Esophagus muscularis mucosa (tissue), 4 donors: ENCODE measurements at regions not wholly inside any gene's neighbourhood (a gene's known extent, or its start where the extent isn't known, plus 50 kb on each side); places are given as distances from the start of the nearest gene placed in this dataset.
A peak's percentile ranks its signal among the peaks of the same experiment; 100 is the strongest.
"Not testable (repeated sequence)": the region's sequence is repeated elsewhere in the genome, so short reads cannot be mapped to it uniquely, and the experiment has no call there.

Experiments used
- DNase-seq: peaks from one replicate; pipeline ENCODE4 v3.0.0-alpha.2; 2017; ENCODE audit errors: extremely low spot score
- H3K27ac ChIP-seq, 4 donors: fragments of 200-600 bp; sonication (generic); replicated peaks in 1 of 4; 1 replicate in 3 of 4; 2 replicates in 1 of 4; pipeline ENCODE4 v1.5.1; 2016 to 2019; ENCODE audit warnings: mild to moderate bottlenecking in 1 of 4
- H3K27me3 ChIP-seq, 4 donors: fragments of 200-600 bp; sonication (generic); one replicate each; pipeline versions ENCODE4 v1.5.1 to v1.6.0; 2016 to 2019
- H3K36me3 ChIP-seq, 4 donors: fragments of 200-600 bp; sonication (generic); one replicate each; pipeline ENCODE4 v1.5.1; 2016 to 2019
- H3K4me1 ChIP-seq, 4 donors: fragments of 200-600 bp; sonication (generic); one replicate each; pipeline ENCODE4 v1.5.1; 2016 to 2019
- H3K4me3 ChIP-seq, 4 donors: fragments of 200-600 bp; sonication (generic); 1 replicate in 2 of 4; 2 replicates in 2 of 4; pipeline ENCODE4 v1.5.1; 2016 to 2019; ENCODE audit warnings: mild to moderate bottlenecking in 4 of 4, moderate library complexity in 1 of 4
- H3K9me3 ChIP-seq, 4 donors: fragments of 200-600 bp; sonication (generic); 1 replicate in 3 of 4; 2 replicates in 1 of 4; pipeline ENCODE4 v1.5.1; 2016 to 2019
- CTCF ChIP-seq, 3 experiments: fragments of 200-600 bp in 2 of 3; fragments of 450-650 bp in 1 of 3; sonication (generic) in 2 of 3; IDR thresholded peaks; one replicate each; pipeline ENCODE4 v1.5.1; 2017 to 2019; ENCODE audit warnings: antibody characterized with exemption in 3 of 3, mild to moderate bottlenecking in 2 of 3, moderate library complexity in 1 of 3
- EP300 ChIP-seq: sonication (generic); formaldehyde crosslinking; IDR thresholded peaks from one replicate; pipeline ENCODE4 v1.6.1; 2017; ENCODE audit warnings: antibody characterized with exemption
- POLR2A ChIP-seq: fragments of 450-650 bp; IDR thresholded peaks from one replicate; pipeline ENCODE4 v1.6.1; 2017; ENCODE audit warnings: antibody characterized with exemption, moderate library complexity, mild to moderate bottlenecking, low read depth
- POLR2AphosphoS5 ChIP-seq, 2 donors: sonication (generic); formaldehyde crosslinking; IDR thresholded peaks; one replicate each; pipeline ENCODE4 v1.6.1; 2017; ENCODE audit warnings: antibody characterized with exemption in 2 of 2
- whole genome bisulfite sequencing: methylation state at CpG from one replicate; pipeline ENCODE4 v1.1.5; 2018; 5-methylcytosine and 5-hydroxymethylcytosine counted together
- intact Hi-C: fragments of 100-400 bp; cut with DNase I; formaldehyde crosslinking; loops from one replicate; pipeline ENCODE4 v1.15.1; 2023

- H3K9me3 ChIP-seq, result no peaks in the 10 kb centered on the region
- 55% methylated on average over 15 of the region's 16 CpGs for WGBS
- no peaks in the 10 kb centered on the region for H3K36me3 ChIP-seq
- peaks cover 0 to 19% (median 15%) of the 10 kb centered on the region in 4 donors for H3K4me1 ChIP-seq
- H3K4me3 ChIP-seq, result peak overlapping the region; percentile 23 to 46 (median 32)
- no peak for DNase-seq
- H3K27ac ChIP-seq, result peak overlapping the region in 2 of 4 donors; percentile 19 to 60
- intact Hi-C loops, result loop anchor here (5.0 kb wide), 1 partner anchor 36 kb away; no protein-coding TSS in a partner anchor
- TF ChIP-seq EP300 (no peak), POLR2AphosphoS5 (IDR thresholded peaks at IDR 0.05) (peak in 1 of 2 donors; percentile 21)
- no peaks in the 10 kb centered on the region for H3K27me3 ChIP-seq
Observed at GRCh38 chr6:11473008-11473740, 64.4 kb upstream of the TMEM170B start.

GRCh38 chr6:11471261-11471660 is 66.3 kb upstream of the TMEM170B start:
- WGBS, result 84% methylated on average over 4 of the region's 4 CpGs
- TF ChIP-seq POLR2A (no peak), EP300 (no peak), POLR2AphosphoS5 (IDR thresholded peaks at IDR 0.05) (no peak), CTCF (IDR thresholded peaks at IDR 0.05) (no peak)
- H3K27ac ChIP-seq, result no peak overlapping the region
- H3K27me3 ChIP-seq, result no peaks in the 10 kb centered on the region
- no peak overlapping the region for H3K4me3 ChIP-seq
- no peak for DNase-seq
- intact Hi-C loops, result loop anchor here (5.0 kb wide), 1 partner anchor 34 kb away; no protein-coding TSS in a partner anchor
- peaks cover 0 to 19% (median 15%) of the 10 kb centered on the region in 4 donors for H3K4me1 ChIP-seq
- no peaks in the 10 kb centered on the region for H3K36me3 ChIP-seq
- H3K9me3 ChIP-seq, result no peaks in the 10 kb centered on the region

GRCh38 chr6:11469684-11470083 is 67.9 kb upstream of the TMEM170B start:
- Histone ChIP-seq H3K4me3 (no peak overlapping the region), H3K9me3 (no peaks in the 10 kb centered on the region), H3K4me1 (peaks cover 0 to 19% (median 13%) of the 10 kb centered on the region in 4 donors), H3K36me3 (no peaks in the 10 kb centered on the region), H3K27me3 (no peaks in the 10 kb centered on the region), H3K27ac (no peak overlapping the region)
- no peak for DNase-seq
- TF ChIP-seq POLR2AphosphoS5 (IDR thresholded peaks at IDR 0.05), result no peak
- no peak for TF ChIP-seq CTCF (IDR thresholded peaks at IDR 0.05)
- TF ChIP-seq POLR2A, result no peak
- no peak for TF ChIP-seq EP300
- whole genome bisulfite sequencing, result 85% methylated on average over 1 of the region's 1 CpG
- intact Hi-C loops, result loop anchor here (5.0 kb wide), 1 partner anchor 32 kb away; no protein-coding TSS in a partner anchor

- H3K4me3 ChIP-seq, intact Hi-C loops: not testable (repeated sequence)
- 55% methylated on average over 4 of the region's 4 CpGs for WGBS
Observed at GRCh38 chr6:11468271-11468670, 69.3 kb upstream of the TMEM170B start.

GRCh38 chr6:11467364-11467763 is 70.2 kb upstream of the TMEM170B start:
- TF ChIP-seq POLR2AphosphoS5 (IDR thresholded peaks at IDR 0.05) (no peak), POLR2A (no peak), EP300 (no peak)
- Histone ChIP-seq H3K9me3 (no peaks in the 10 kb centered on the region), H3K27me3 (no peaks in the 10 kb centered on the region), H3K4me3 (no peak overlapping the region), H3K27ac (no peak overlapping the region), H3K4me1 (no peaks in the 10 kb centered on the region), H3K36me3 (no peaks in the 10 kb centered on the region)
- intact Hi-C loops, result no loop called here
- DNase-seq, result no peak

More at GRCh38 chr6:11468271-11468670, 69.3 kb upstream of the TMEM170B start:
- not testable (repeated sequence) for DNase-seq, H3K36me3 ChIP-seq, H3K9me3 ChIP-seq, H3K27me3 ChIP-seq, H3K4me1 ChIP-seq, H3K27ac ChIP-seq

GRCh38 chr6:11463398-11463780 is 74.2 kb upstream of the TMEM170B start:
- Histone ChIP-seq H3K36me3 (no peaks in the 10 kb centered on the region), H3K4me1 (peaks cover 0 to 4% (median 0%) of the 10 kb centered on the region in 4 donors), H3K9me3 (no peaks in the 10 kb centered on the region), H3K27me3 (no peaks in the 10 kb centered on the region), H3K27ac (no peak overlapping the region), H3K4me3 (no peak overlapping the region)
- 94% methylated on average over 4 of the region's 4 CpGs for WGBS
- TF ChIP-seq EP300 (no peak), POLR2A (no peak), CTCF (IDR thresholded peaks at IDR 0.05) (no peak), POLR2AphosphoS5 (IDR thresholded peaks at IDR 0.05) (no peak)
- intact Hi-C loops, result no loop called here
- no peak for DNase-seq
